A549 (cell line): ENCODE measurements at regions not wholly inside any gene's neighbourhood (a gene's known extent, or its start where the extent isn't known, plus 50 kb on each side); places are given as distances from the start of the nearest gene placed in this dataset.

Experiments
- ATAC-seq, 2 experiments: fragments of 200-7000 bp in 1 of 2; fragments of >200 bp in 1 of 2; cut with Nextera tagmentation in 1 of 2; cut with Tn5 transposase in 1 of 2; 3 replicates each; pipeline versions ENCODE4 v1.8.0 to v1.9.1; 2018 to 2020; ENCODE audit warnings: mild to moderate bottlenecking in 1 of 2, moderate library complexity in 1 of 2
- CTCF ChIA-PET: fragments of 300-600 bp; sonication (Branson Sonifier 250); formaldehyde crosslinking; extraction: SDS; loops from one replicate; lab custom pipeline; 2021; ENCODE audit warnings: antibody characterized with exemption, inconsistent platforms; lab: Yijun Ruan, JAX
- POLR2A ChIA-PET: fragments of 350-600 bp; formaldehyde crosslinking; extraction: SDS; loops from one replicate; lab custom pipeline; 2021; ENCODE audit warnings: antibody characterized with exemption, inconsistent platforms; lab: Yijun Ruan, JAX
- DNase-seq, 2 experiments: peaks; one replicate each; pipeline versions ENCODE4 v3.0.0 to v3.0.0-alpha.2; 2011 to 2016; ENCODE audit warnings: low read depth in 1 of 2, low spot score in 1 of 2
- FAIRE-seq: peaks from 2 replicates; lab custom pipeline; 2011; peaks lifted over from hg19 to GRCh38; lab: Jason Lieb, UNC
- H3K27ac ChIP-seq, 2 experiments: fragments of >200 bp; sonication (Bioruptor Twin); formaldehyde crosslinking; 3 replicates each; pipeline ENCODE4 v1.5.1; 2016 to 2017
- H3K4me1 ChIP-seq: fragments of >200 bp; sonication (Bioruptor Twin); formaldehyde crosslinking; 3 replicates; pipeline ENCODE4 v1.6.1; 2016
- H3K4me2 ChIP-seq: fragments of >200 bp; sonication (Bioruptor Twin); formaldehyde crosslinking; 3 replicates; pipeline ENCODE4 v1.6.1; 2016
- H3K4me3 ChIP-seq: fragments of >200 bp; sonication (Bioruptor Twin); formaldehyde crosslinking; 3 replicates; pipeline ENCODE4 v1.5.1; 2016
- H3K9me3 ChIP-seq: fragments of >200 bp; sonication (Bioruptor Twin); formaldehyde crosslinking; 3 replicates; pipeline ENCODE4 v1.6.1; 2016
- BCL3 ChIP-seq: fragments of >200 bp; sonication (Bioruptor Twin); formaldehyde crosslinking; IDR thresholded peaks from 3 replicates; pipeline ENCODE4 v1.6.1; 2016
- CBX8 ChIP-seq: fragments of 200-600 bp; sonication (generic); IDR thresholded peaks from 2 replicates; pipeline ENCODE4 v1.6.1; 2016
- CEBPB ChIP-seq, 2 experiments: fragments of >200 bp in 1 of 2; sonication (Bioruptor Twin) in 1 of 2; formaldehyde crosslinking in 1 of 2; IDR thresholded peaks; 2 replicates each; pipeline ENCODE4 v1.6.1; 2012 to 2016
- CHD2 ChIP-seq: fragments of 150-350 bp; IDR thresholded peaks from 2 replicates; pipeline ENCODE4 v1.6.1; 2014; ENCODE audit warnings: low read length; ENCODE audit not compliant: partially characterized antibody
- CHD4 ChIP-seq: fragments of 200-600 bp; sonication (generic); IDR thresholded peaks from 2 replicates; pipeline ENCODE4 v1.6.1; 2016; ENCODE audit warnings: antibody characterized with exemption, mild to moderate bottlenecking, borderline replicate concordance
- EHF ChIP-seq: fragments of 250-450 bp; sonication (Bioruptor Pico); IDR thresholded peaks from 2 replicates; pipeline ENCODE4 v1.5.0; 2020; ENCODE audit warnings: mild to moderate bottlenecking
- EHMT2 ChIP-seq: fragments of 200-600 bp; sonication (generic); IDR thresholded peaks from 2 replicates; pipeline ENCODE4 v1.6.1; 2016; ENCODE audit warnings: antibody characterized with exemption, low read depth, mild to moderate bottlenecking, moderate library complexity
- ELK1 ChIP-seq: fragments of 150-350 bp; IDR thresholded peaks from 2 replicates; pipeline ENCODE4 v1.6.1; 2014; ENCODE audit warnings: low read depth, mild to moderate bottlenecking, low read length
- ESRRA ChIP-seq: fragments of 150-350 bp; IDR thresholded peaks from 2 replicates; pipeline ENCODE4 v1.6.1; 2014; ENCODE audit warnings: mild to moderate bottlenecking, low read length, borderline replicate concordance
- FOXS1 ChIP-seq: fragments of 250-450 bp; sonication (Bioruptor Pico); IDR thresholded peaks from 2 replicates; pipeline ENCODE4 v1.5.0; 2020; ENCODE audit warnings: mild to moderate bottlenecking, moderate library complexity
- HES2 ChIP-seq: fragments of >200 bp; sonication (Bioruptor Twin); formaldehyde crosslinking; IDR thresholded peaks from 2 replicates; pipeline ENCODE4 v1.6.1; 2016
- HOXB13 ChIP-seq: fragments of 250-450 bp; sonication (Bioruptor Pico); IDR thresholded peaks from 2 replicates; pipeline ENCODE4 v1.5.0; 2020; ENCODE audit warnings: low read depth, mild to moderate bottlenecking, moderate library complexity
- HOXB5 ChIP-seq: fragments of 250-450 bp; sonication (Bioruptor Pico); IDR thresholded peaks from 2 replicates; pipeline ENCODE4 v1.5.0; 2020; ENCODE audit warnings: mild to moderate bottlenecking, moderate library complexity
- JUNB ChIP-seq: fragments of >200 bp; sonication (Bioruptor Twin); formaldehyde crosslinking; IDR thresholded peaks from 2 replicates; pipeline ENCODE4 v1.6.1; 2016
- KDM1A ChIP-seq: fragments of 200-600 bp; sonication (generic); IDR thresholded peaks from 2 replicates; pipeline ENCODE4 v1.6.1; 2016; ENCODE audit warnings: low read depth, mild to moderate bottlenecking
- MAX ChIP-seq: IDR thresholded peaks from 2 replicates; pipeline ENCODE4 v1.6.1; 2012
- PBX3 ChIP-seq: IDR thresholded peaks from 2 replicates; pipeline ENCODE4 v1.6.1; 2012
- PHF8 ChIP-seq: fragments of 200-600 bp; sonication (generic); IDR thresholded peaks from 2 replicates; pipeline ENCODE4 v1.6.1; 2016; ENCODE audit warnings: low read depth, mild to moderate bottlenecking, antibody characterized with exemption, moderate library complexity, borderline replicate concordance
- POLR2A ChIP-seq: IDR thresholded peaks from 2 replicates; pipeline ENCODE4 v1.6.1; 2012; ENCODE audit warnings: mild to moderate bottlenecking, low read length
- POLR2AphosphoS2 ChIP-seq: conservative IDR thresholded peaks from 2 replicates; pipeline ENCODE4 v1.6.1; 2012; ENCODE audit warnings: low read length, improper control_type of control experiment, inconsistent platforms
- RARB ChIP-seq: fragments of 250-450 bp; sonication (Bioruptor Pico); IDR thresholded peaks from 2 replicates; pipeline ENCODE4 v1.8.0; 2021; ENCODE audit warnings: mild to moderate bottlenecking, moderate library complexity
- RFX5 ChIP-seq: fragments of 450-650 bp; IDR thresholded peaks from 2 replicates; pipeline ENCODE4 v1.7.1; 2014; ENCODE audit warnings: antibody characterized with exemption, mild to moderate bottlenecking, moderate library complexity
- TP53 ChIP-seq: fragments of 250-450 bp; sonication (Bioruptor Pico); IDR thresholded peaks from 2 replicates; pipeline ENCODE4 v1.5.0; 2021; ENCODE audit warnings: mild to moderate bottlenecking, moderate library complexity
- ZNF302 ChIP-seq: fragments of 250-450 bp; sonication (Bioruptor Pico); IDR thresholded peaks from 2 replicates; pipeline ENCODE4 v1.9.0; 2021; ENCODE audit warnings: inconsistent platforms, mild to moderate bottlenecking, moderate library complexity
- WGBS: methylation state at CpG from one replicate; pipeline ENCODE4 v1.1.6; 2017; ENCODE audit errors: missing lambda C conversion rate; 5-methylcytosine and 5-hydroxymethylcytosine counted together

GRCh38 chr9:8014997-8015682, 215.6 kb upstream of the DMAC1 start:
- no peak overlapping the region for H3K27ac ChIP-seq
- no peak for ATAC-seq

GRCh38 chr9:8012986-8013385, 213.4 kb upstream of the DMAC1 start:
- no peaks in the 10 kb centered on the region for H3K9me3 ChIP-seq
- DNase-seq (no peak), FAIRE-seq (no peak), ATAC-seq (no peak)
- 2% methylated on average over 6 of the region's 6 CpGs for whole genome bisulfite sequencing
- CTCF ChIA-PET, result interaction anchor here (1.1 kb wide), 1 partner anchor 21 kb away, joined by 3 read pairs; no protein-coding TSS in a partner anchor
- no peaks in the 10 kb centered on the region for H3K4me1 ChIP-seq
- no peak overlapping the region for H3K4me2 ChIP-seq
- no peak overlapping the region for H3K4me3 ChIP-seq
- TF ChIP-seq CHD2 (no peak), TP53 (CRISPR knock-in tag) (no peak), EHMT2 (no peak), BCL3 (no peak), HES2 (no peak), PHF8 (no peak), ESRRA (no peak), ELK1 (no peak)
- POLR2A ChIA-PET, result no interaction called here
- H3K27ac ChIP-seq, result no peak overlapping the region

More at GRCh38 chr9:8014997-8015682, 215.6 kb upstream of the DMAC1 start:
- CTCF ChIA-PET, result interaction anchor here (1.5 kb wide), 1 partner anchor 10 kb away, joined by 3 read pairs; no protein-coding TSS in a partner anchor
- no peak for TF ChIP-seq MAX
- no peak for TF ChIP-seq POLR2A
- TF ChIP-seq RARB, result no peak
- TF ChIP-seq ZNF302, result no peak
- no peak for TF ChIP-seq HOXB5 (CRISPR knock-in tag)
- no peak for TF ChIP-seq CEBPB (IDR thresholded peaks at IDR 0.05)
- no peak for TF ChIP-seq ESRRA
- TF ChIP-seq KDM1A, result no peak
- no peak for TF ChIP-seq HOXB13 (CRISPR knock-in tag)
- no peak for TF ChIP-seq FOXS1 (CRISPR knock-in tag)
- no peak for TF ChIP-seq EHF (CRISPR knock-in tag)
- no peak for TF ChIP-seq CBX8
- TF ChIP-seq PBX3, result no peak
- TF ChIP-seq HES2, result no peak
- no peak for TF ChIP-seq RFX5
- no peak for TF ChIP-seq POLR2AphosphoS2
- TF ChIP-seq JUNB, result no peak
- no peak for TF ChIP-seq CHD4
- no peak overlapping the region for H3K4me3 ChIP-seq
- H3K9me3 ChIP-seq, result no peaks in the 10 kb centered on the region
- POLR2A ChIA-PET, result no interaction called here
- 6% methylated on average over 2 of the region's 2 CpGs for WGBS
- no peak for FAIRE-seq
- DNase-seq, result no peak
- no peak overlapping the region for H3K4me2 ChIP-seq
- no peaks in the 10 kb centered on the region for H3K4me1 ChIP-seq
